ENCODE measurements at regions not wholly inside any gene's neighbourhood (a gene's known extent, or its start where the extent isn't known, plus 50 kb on each side); places are given as distances from the start of the nearest gene placed in this dataset.

DNA sequence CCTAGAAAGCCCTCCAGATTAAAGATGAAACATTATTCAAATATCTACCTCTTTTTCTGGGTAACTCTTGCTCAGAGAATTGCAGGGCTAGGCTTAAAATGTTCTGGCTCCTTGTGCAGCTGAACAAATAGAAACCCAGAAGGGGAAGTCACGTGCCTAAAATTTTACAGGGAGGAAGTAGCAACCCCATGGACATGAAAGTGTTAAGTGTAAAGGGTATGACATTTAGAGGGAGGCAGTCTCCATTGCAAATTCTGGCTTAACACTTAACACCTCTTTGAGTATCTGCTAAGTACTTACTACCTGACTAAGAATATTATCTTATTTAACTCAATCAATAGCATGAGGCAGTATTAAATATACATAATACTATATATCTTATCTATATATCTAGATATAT, 376.1 kb upstream of the ERCC4 start:
- TF ChIP-seq POLR2A (IDR thresholded peaks at IDR 0.05), result no peak
- TF ChIP-seq, protein P1, sequence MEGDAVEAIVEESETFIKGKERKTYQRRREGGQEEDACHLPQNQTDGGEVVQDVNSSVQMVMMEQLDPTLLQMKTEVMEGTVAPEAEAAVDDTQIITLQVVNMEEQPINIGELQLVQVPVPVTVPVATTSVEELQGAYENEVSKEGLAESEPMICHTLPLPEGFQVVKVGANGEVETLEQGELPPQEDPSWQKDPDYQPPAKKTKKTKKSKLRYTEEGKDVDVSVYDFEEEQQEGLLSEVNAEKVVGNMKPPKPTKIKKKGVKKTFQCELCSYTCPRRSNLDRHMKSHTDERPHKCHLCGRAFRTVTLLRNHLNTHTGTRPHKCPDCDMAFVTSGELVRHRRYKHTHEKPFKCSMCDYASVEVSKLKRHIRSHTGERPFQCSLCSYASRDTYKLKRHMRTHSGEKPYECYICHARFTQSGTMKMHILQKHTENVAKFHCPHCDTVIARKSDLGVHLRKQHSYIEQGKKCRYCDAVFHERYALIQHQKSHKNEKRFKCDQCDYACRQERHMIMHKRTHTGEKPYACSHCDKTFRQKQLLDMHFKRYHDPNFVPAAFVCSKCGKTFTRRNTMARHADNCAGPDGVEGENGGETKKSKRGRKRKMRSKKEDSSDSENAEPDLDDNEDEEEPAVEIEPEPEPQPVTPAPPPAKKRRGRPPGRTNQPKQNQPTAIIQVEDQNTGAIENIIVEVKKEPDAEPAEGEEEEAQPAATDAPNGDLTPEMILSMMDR (IDR thresholded peaks at IDR 0.05), result no peak

Measured in upper lobe of left lung (tissue), 4 donors.